ENCODE measurements at regions not wholly inside any gene's neighbourhood (a gene's known extent, or its start where the extent isn't known, plus 50 kb on each side); places are given as distances from the start of the nearest gene placed in this dataset.
"Not testable (repeated sequence)": the region's sequence is repeated elsewhere in the genome, so short reads cannot be mapped to it uniquely, and the experiment has no call there.

- DNase-seq (no peak), ATAC-seq (no peak)
- intact Hi-C loops (cut with DNase I), result no loop called here
These were observed 54.2 kb upstream of the CYP2D6 start for GRCh38 chr22:42184852-42185251.

GRCh38 chr22:42183461-42184059, 53.0 kb upstream of the CYP2D6 start:
- ATAC-seq; intact Hi-C loops (cut with DNase I); DNase-seq: not testable (repeated sequence)

- no peak for DNase-seq
- ATAC-seq, result peak; percentile 34 to 83
- intact Hi-C loops (cut with DNase I), result no loop called here
These were observed 49.8 kb upstream of the CYP2D6 start for GRCh38 chr22:42180349-42180842.
